Neural crest cell (in vitro differentiated cells): ENCODE measurements at regions not wholly inside any gene's neighbourhood (a gene's known extent, or its start where the extent isn't known, plus 50 kb on each side); places are given as distances from the start of the nearest gene placed in this dataset.

Experiments
- DNase-seq: peaks from one replicate; pipeline ENCODE4 v3.0.0; 2021; ENCODE audit warnings: low read depth, mixed read lengths, low spot score
- H3K27ac Mint-ChIP-seq: one replicate; pipeline ENCODE4 v1.8.0; 2021; ENCODE audit warnings: mild to moderate bottlenecking, mixed read lengths; ENCODE audit not compliant: unreplicated experiment
- H3K27me3 Mint-ChIP-seq: 2 replicates; pipeline ENCODE4 v1.8.0; 2021; ENCODE audit warnings: low read depth, mild to moderate bottlenecking, mixed read lengths
- H3K36me3 Mint-ChIP-seq: 2 replicates; pipeline ENCODE4 v1.8.0; 2021; ENCODE audit warnings: low read depth, mild to moderate bottlenecking, mixed read lengths
- H3K4me1 Mint-ChIP-seq: 2 replicates; pipeline ENCODE4 v1.8.0; 2021; ENCODE audit warnings: mixed read lengths
- H3K4me3 Mint-ChIP-seq: one replicate; pipeline ENCODE4 v1.8.0; 2021; ENCODE audit warnings: mild to moderate bottlenecking, mixed read lengths
- H3K9me3 Mint-ChIP-seq: 2 replicates; pipeline ENCODE4 v1.8.0; 2021; ENCODE audit warnings: mixed read lengths
- CTCF ChIP-seq: fragments of 200-600 bp; sonication (generic); conservative IDR thresholded peaks from 2 replicates; pipeline ENCODE4 v1.5.0; 2021; ENCODE audit warnings: antibody characterized with exemption, mild to moderate bottlenecking

GRCh38 chr2:205901491-205901890 is 184.5 kb downstream of the INO80D start:
- no peak overlapping the region for H3K4me3 Mint-ChIP-seq
- H3K27ac Mint-ChIP-seq, result peak overlapping the region; percentile 52
- no peaks in the 10 kb centered on the region for H3K36me3 Mint-ChIP-seq
- peaks cover 3% of the 10 kb centered on the region for H3K9me3 Mint-ChIP-seq
- H3K4me1 Mint-ChIP-seq, result peaks cover 9% of the 10 kb centered on the region
- no peaks in the 10 kb centered on the region for H3K27me3 Mint-ChIP-seq
- no peak for DNase-seq
- no peak for TF ChIP-seq CTCF

GRCh38 chr2:205898744-205899143 is 187.2 kb downstream of the INO80D start:
- peaks cover 3% of the 10 kb centered on the region for H3K9me3 Mint-ChIP-seq
- no peak overlapping the region for H3K27ac Mint-ChIP-seq
- no peak overlapping the region for H3K4me3 Mint-ChIP-seq
- H3K36me3 Mint-ChIP-seq, result no peaks in the 10 kb centered on the region
- H3K4me1 Mint-ChIP-seq, result peaks cover 12% of the 10 kb centered on the region
- no peak for TF ChIP-seq CTCF
- no peaks in the 10 kb centered on the region for H3K27me3 Mint-ChIP-seq
- no peak for DNase-seq

GRCh38 chr2:205895981-205896655 is 189.9 kb downstream of the INO80D start:
- H3K4me1 Mint-ChIP-seq, result peaks cover 16% of the 10 kb centered on the region
- H3K36me3 Mint-ChIP-seq, result no peaks in the 10 kb centered on the region
- no peak for TF ChIP-seq CTCF
- peaks cover 3% of the 10 kb centered on the region for H3K9me3 Mint-ChIP-seq
- no peak overlapping the region for H3K4me3 Mint-ChIP-seq
- no peak for DNase-seq
- no peak overlapping the region for H3K27ac Mint-ChIP-seq
- no peaks in the 10 kb centered on the region for H3K27me3 Mint-ChIP-seq

- H3K36me3 Mint-ChIP-seq, result no peaks in the 10 kb centered on the region
- no peak for TF ChIP-seq CTCF
- H3K27ac Mint-ChIP-seq, result no peak overlapping the region
- H3K9me3 Mint-ChIP-seq, result no peaks in the 10 kb centered on the region
- DNase-seq, result no peak
- H3K4me3 Mint-ChIP-seq, result no peak overlapping the region
- H3K4me1 Mint-ChIP-seq, result peaks cover 16% of the 10 kb centered on the region
- peaks cover 2% of the 10 kb centered on the region for H3K27me3 Mint-ChIP-seq
Measured at GRCh38 chr2:205892665-205893259, 193.2 kb downstream of the INO80D start.

GRCh38 chr2:205892251-205892655 is 193.7 kb downstream of the INO80D start:
- H3K27ac Mint-ChIP-seq, result no peak overlapping the region
- no peaks in the 10 kb centered on the region for H3K36me3 Mint-ChIP-seq
- peaks cover 16% of the 10 kb centered on the region for H3K4me1 Mint-ChIP-seq
- H3K4me3 Mint-ChIP-seq, result peak overlapping the region; percentile 1
- H3K9me3 Mint-ChIP-seq, result no peaks in the 10 kb centered on the region
- no peak for TF ChIP-seq CTCF
- DNase-seq, result no peak
- H3K27me3 Mint-ChIP-seq, result peaks cover 2% of the 10 kb centered on the region
